Lung (tissue), 11 donors: ENCODE measurements at regions not wholly inside any gene's neighbourhood (a gene's known extent, or its start where the extent isn't known, plus 50 kb on each side); places are given as distances from the start of the nearest gene placed in this dataset.

Source experiments
- ATAC-seq: fragments of 200-7000 bp; cut with Tn5 transposase; one replicate; pipeline ENCODE4 v1.9.1; 2020; ENCODE audit warnings: moderate number of reproducible peaks; ENCODE audit not compliant: insufficient read depth, low FRiP score
- DNase-seq, 3 donors: peaks; one replicate each; pipeline ENCODE4 v3.0.0-alpha.2; 2013 to 2017
- H3K27ac ChIP-seq, 2 donors: one replicate each; pipeline ENCODE4 v1.5.1; 2013; ENCODE audit warnings: mild to moderate bottlenecking in 2 of 2, moderate library complexity in 2 of 2, control low read depth in 1 of 2, inconsistent platforms in 1 of 2, low read depth in 1 of 2, low read length in 1 of 2
- H3K27me3 ChIP-seq, 3 donors: one replicate each; pipeline ENCODE4 v1.5.1; 2013; ENCODE audit warnings: low read length in 2 of 3; ENCODE audit not compliant: control insufficient read depth in 3 of 3, insufficient read depth in 3 of 3
- H3K36me3 ChIP-seq, 4 donors: one replicate each; pipeline ENCODE4 v1.5.1; 2013; ENCODE audit warnings: low read length in 4 of 4, mild to moderate bottlenecking in 1 of 4, moderate library complexity in 1 of 4; ENCODE audit not compliant: control insufficient read depth in 4 of 4, insufficient read depth in 4 of 4
- H3K4me1 ChIP-seq, 5 donors: one replicate each; pipeline ENCODE4 v1.5.1; 2013; ENCODE audit warnings: low read length in 5 of 5, mild to moderate bottlenecking in 2 of 5, moderate library complexity in 1 of 5; ENCODE audit not compliant: control insufficient read depth in 5 of 5, insufficient read depth in 5 of 5
- H3K4me3 ChIP-seq: one replicate; pipeline ENCODE4 v1.5.1; 2013; ENCODE audit warnings: mild to moderate bottlenecking, control low read depth, moderate library complexity
- H3K9ac ChIP-seq, 2 donors: one replicate each; pipeline ENCODE4 v1.5.1; 2013; ENCODE audit warnings: low read length in 2 of 2, control low read depth in 1 of 2; ENCODE audit not compliant: insufficient read depth in 1 of 2
- H3K9me3 ChIP-seq, 4 donors: one replicate each; pipeline ENCODE4 v1.5.1; 2013; ENCODE audit warnings: low read length in 3 of 4, mild to moderate bottlenecking in 1 of 4, moderate library complexity in 1 of 4; ENCODE audit not compliant: control insufficient read depth in 4 of 4, insufficient read depth in 3 of 4
- CTCF ChIP-seq: IDR thresholded peaks from 2 replicates; pipeline ENCODE4 v1.5.1; 2012; ENCODE audit warnings: mild to moderate bottlenecking; ENCODE audit errors: control extremely low read depth, extremely low read depth
- WGBS, 2 donors: extraction: QIAGEN DNeasy Blood & Tissue Kit; methylation state at CpG; one replicate each; pipeline ENCODE4 v1.1.7; 2013; 5-methylcytosine and 5-hydroxymethylcytosine counted together
- donor health status: control.
- donor health status: control.
- donor health status: Bipolar disorder and iron deficiency.
- donor health status: healthy.
- donor health status: DM: yes; HTN: yes; CAD: no.

- no peaks in the 10 kb centered on the region for H3K9me3 ChIP-seq
- no peaks in the 10 kb centered on the region for H3K4me1 ChIP-seq
- no peaks in the 10 kb centered on the region for H3K36me3 ChIP-seq
- peaks cover 0 to 12% (median 0%) of the 10 kb centered on the region in 3 donors for H3K27me3 ChIP-seq
- ATAC-seq (no peak), DNase-seq (no peak)
- TF ChIP-seq CTCF: no peak
- no peak overlapping the region for H3K4me3 ChIP-seq
- no peak overlapping the region for H3K9ac ChIP-seq
- H3K27ac ChIP-seq: no peak overlapping the region
These were observed 87.4 kb upstream of the DRD2 start for GRCh38 chr11:113562576-113562975.

GRCh38 chr11:113557926-113558325, 82.7 kb upstream of the DRD2 start:
- Histone ChIP-seq H3K36me3 (no peaks in the 10 kb centered on the region), H3K27ac (no peak overlapping the region), H3K4me1 (peaks cover 0 to 3% (median 0%) of the 10 kb centered on the region in 5 donors), H3K9me3 (no peaks in the 10 kb centered on the region), H3K9ac (no peak overlapping the region), H3K4me3 (no peak overlapping the region), H3K27me3 (no peaks in the 10 kb centered on the region)
- DNase-seq (no peak), ATAC-seq (no peak)
- no peak for TF ChIP-seq CTCF
- 90 to 96% methylated on average over 4 of the region's 4 CpGs for WGBS, 2 donors

GRCh38 chr11:113556036-113556435, 80.8 kb upstream of the DRD2 start:
- TF ChIP-seq CTCF: no peak
- H3K27me3 ChIP-seq: no peaks in the 10 kb centered on the region
- 70 to 77% methylated on average over 3 of the region's 3 CpGs for whole genome bisulfite sequencing, 2 donors
- ATAC-seq: no peak
- no peak overlapping the region for H3K9ac ChIP-seq
- no peak for DNase-seq
- H3K9me3 ChIP-seq: no peaks in the 10 kb centered on the region
- peaks cover 0 to 3% (median 0%) of the 10 kb centered on the region in 5 donors for H3K4me1 ChIP-seq
- no peaks in the 10 kb centered on the region for H3K36me3 ChIP-seq
- H3K4me3 ChIP-seq: no peak overlapping the region
- H3K27ac ChIP-seq: no peak overlapping the region

- no peak for DNase-seq
- H3K9me3 ChIP-seq: no peaks in the 10 kb centered on the region
- H3K4me3 ChIP-seq: no peak overlapping the region
- TF ChIP-seq CTCF: no peak
- WGBS, 2 donors: 51 to 59% methylated on average over 2 of the region's 2 CpGs
- no peak for ATAC-seq
- no peak overlapping the region for H3K9ac ChIP-seq
- no peaks in the 10 kb centered on the region for H3K27me3 ChIP-seq
- H3K27ac ChIP-seq: no peak overlapping the region
- no peaks in the 10 kb centered on the region for H3K36me3 ChIP-seq
- peaks cover 0 to 3% (median 0%) of the 10 kb centered on the region in 5 donors for H3K4me1 ChIP-seq
These were observed 79.9 kb upstream of the DRD2 start for GRCh38 chr11:113555071-113555619.
